Testis (tissue), 2 donors: ENCODE measurements at regions not wholly inside any gene's neighbourhood (a gene's known extent, or its start where the extent isn't known, plus 50 kb on each side); places are given as distances from the start of the nearest gene placed in this dataset.

ENCODE experiments used
- POLR2A ChIP-seq: fragments of 450-650 bp; IDR thresholded peaks from one replicate; pipeline ENCODE4 v1.6.1; 2017; ENCODE audit warnings: antibody characterized with exemption, mild to moderate bottlenecking, moderate library complexity
- TF ChIP-seq, protein P1 (sequence below), 3 experiments: fragments of 450-650 bp in 2 of 3; fragments of 200-600 bp in 1 of 3; sonication (generic) in 1 of 3; IDR thresholded peaks; one replicate each; pipeline ENCODE4 v1.5.1; 2016 to 2019; ENCODE audit warnings: antibody characterized with exemption in 3 of 3, mild to moderate bottlenecking in 2 of 3, moderate library complexity in 1 of 3

DNA sequence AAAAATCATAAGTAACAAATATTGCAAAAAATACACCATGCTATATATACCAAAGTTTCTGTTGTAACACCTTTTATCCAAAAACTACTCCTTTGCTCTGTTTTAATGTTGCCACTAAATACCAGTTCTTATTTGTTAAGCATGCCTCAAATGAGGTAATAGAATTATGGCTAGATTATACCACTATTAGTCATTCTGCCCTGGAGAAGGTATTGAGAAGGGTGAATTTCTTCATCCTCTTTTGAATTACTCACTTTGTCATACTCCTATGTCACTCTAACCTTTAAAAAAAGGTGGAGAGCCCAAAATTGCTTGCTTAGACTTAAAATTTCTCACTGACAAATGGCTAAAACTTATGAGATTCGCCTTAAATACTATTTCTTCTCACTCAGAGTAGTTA lies 750.9 kb downstream of the MAT2B start:
- TF ChIP-seq, protein P1, sequence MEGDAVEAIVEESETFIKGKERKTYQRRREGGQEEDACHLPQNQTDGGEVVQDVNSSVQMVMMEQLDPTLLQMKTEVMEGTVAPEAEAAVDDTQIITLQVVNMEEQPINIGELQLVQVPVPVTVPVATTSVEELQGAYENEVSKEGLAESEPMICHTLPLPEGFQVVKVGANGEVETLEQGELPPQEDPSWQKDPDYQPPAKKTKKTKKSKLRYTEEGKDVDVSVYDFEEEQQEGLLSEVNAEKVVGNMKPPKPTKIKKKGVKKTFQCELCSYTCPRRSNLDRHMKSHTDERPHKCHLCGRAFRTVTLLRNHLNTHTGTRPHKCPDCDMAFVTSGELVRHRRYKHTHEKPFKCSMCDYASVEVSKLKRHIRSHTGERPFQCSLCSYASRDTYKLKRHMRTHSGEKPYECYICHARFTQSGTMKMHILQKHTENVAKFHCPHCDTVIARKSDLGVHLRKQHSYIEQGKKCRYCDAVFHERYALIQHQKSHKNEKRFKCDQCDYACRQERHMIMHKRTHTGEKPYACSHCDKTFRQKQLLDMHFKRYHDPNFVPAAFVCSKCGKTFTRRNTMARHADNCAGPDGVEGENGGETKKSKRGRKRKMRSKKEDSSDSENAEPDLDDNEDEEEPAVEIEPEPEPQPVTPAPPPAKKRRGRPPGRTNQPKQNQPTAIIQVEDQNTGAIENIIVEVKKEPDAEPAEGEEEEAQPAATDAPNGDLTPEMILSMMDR (IDR thresholded peaks at IDR 0.05), result no peak
- TF ChIP-seq POLR2A, result no peak
